Suprapubic skin (tissue), 4 donors: ENCODE measurements at regions not wholly inside any gene's neighbourhood (a gene's known extent, or its start where the extent isn't known, plus 50 kb on each side); places are given as distances from the start of the nearest gene placed in this dataset.

Experiments
- CTCF ChIP-seq, 2 donors: fragments of 200-600 bp in 1 of 2; fragments of 450-650 bp in 1 of 2; sonication (generic) in 1 of 2; IDR thresholded peaks; one replicate each; pipeline ENCODE4 v1.5.1; 2016 to 2019; ENCODE audit warnings: antibody characterized with exemption in 2 of 2, mild to moderate bottlenecking in 1 of 2, moderate library complexity in 1 of 2
- EP300 ChIP-seq: sonication (generic); formaldehyde crosslinking; IDR thresholded peaks from one replicate; pipeline ENCODE4 v1.6.1; 2017; ENCODE audit warnings: antibody characterized with exemption
- POLR2AphosphoS5 ChIP-seq, 3 donors: sonication (generic); formaldehyde crosslinking; IDR thresholded peaks; one replicate each; pipeline ENCODE4 v1.6.1; 2017; ENCODE audit warnings: antibody characterized with exemption in 3 of 3

GRCh38 chr4:158038718-158039117, 134.1 kb downstream of the GASK1B start:
- TF ChIP-seq CTCF (IDR thresholded peaks at IDR 0.05) (no peak), POLR2AphosphoS5 (IDR thresholded peaks at IDR 0.05) (no peak), EP300 (no peak)
